HG03196 (cell line): ENCODE measurements at regions not wholly inside any gene's neighbourhood (a gene's known extent, or its start where the extent isn't known, plus 50 kb on each side); places are given as distances from the start of the nearest gene placed in this dataset.

Source experiments
- ATAC-seq: cut with Tn5 transposase; IDR thresholded peaks from one replicate; pipeline ENCODE4 v1.9.1; 2021; ENCODE audit not compliant: unreplicated experiment

- no peak for ATAC-seq
Measured at GRCh38 chr11:122355968-122356367, 240.0 kb upstream of the BLID start.

GRCh38 chr11:122354025-122354697 is 238.1 kb upstream of the BLID start:
- ATAC-seq = no peak

- no peak for ATAC-seq
Measured at GRCh38 chr11:122353561-122353960, 237.5 kb upstream of the BLID start.

GRCh38 chr11:122348659-122349409 is 232.8 kb upstream of the BLID start:
- ATAC-seq = no peak

- no peak for ATAC-seq
Measured at GRCh38 chr11:122346006-122346405, 230.0 kb upstream of the BLID start.

- ATAC-seq = no peak
Measured at GRCh38 chr11:122345586-122345985, 229.6 kb upstream of the BLID start.

GRCh38 chr11:122344215-122344614 is 228.2 kb upstream of the BLID start:
- ATAC-seq = no peak

DNA sequence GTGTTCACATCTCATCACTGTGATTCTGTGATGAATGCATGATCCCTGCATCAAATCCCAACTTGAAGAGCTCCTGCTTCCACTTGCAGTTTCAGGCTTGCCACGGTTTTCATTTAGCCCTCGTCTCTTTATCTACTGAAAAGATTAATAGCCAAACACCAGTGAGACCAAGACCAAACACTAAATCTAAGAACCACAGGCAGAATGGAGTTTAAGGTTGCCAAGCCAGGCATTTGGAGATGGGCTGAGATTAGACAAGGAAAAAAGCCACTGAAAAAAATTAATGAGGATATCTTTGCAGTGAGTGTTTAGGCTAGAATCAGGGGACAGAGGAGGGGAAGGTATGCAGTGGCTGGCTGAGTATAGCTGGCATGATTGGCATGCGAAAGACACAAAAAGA is 227.2 kb upstream of the BLID start:
- no peak for ATAC-seq

DNA sequence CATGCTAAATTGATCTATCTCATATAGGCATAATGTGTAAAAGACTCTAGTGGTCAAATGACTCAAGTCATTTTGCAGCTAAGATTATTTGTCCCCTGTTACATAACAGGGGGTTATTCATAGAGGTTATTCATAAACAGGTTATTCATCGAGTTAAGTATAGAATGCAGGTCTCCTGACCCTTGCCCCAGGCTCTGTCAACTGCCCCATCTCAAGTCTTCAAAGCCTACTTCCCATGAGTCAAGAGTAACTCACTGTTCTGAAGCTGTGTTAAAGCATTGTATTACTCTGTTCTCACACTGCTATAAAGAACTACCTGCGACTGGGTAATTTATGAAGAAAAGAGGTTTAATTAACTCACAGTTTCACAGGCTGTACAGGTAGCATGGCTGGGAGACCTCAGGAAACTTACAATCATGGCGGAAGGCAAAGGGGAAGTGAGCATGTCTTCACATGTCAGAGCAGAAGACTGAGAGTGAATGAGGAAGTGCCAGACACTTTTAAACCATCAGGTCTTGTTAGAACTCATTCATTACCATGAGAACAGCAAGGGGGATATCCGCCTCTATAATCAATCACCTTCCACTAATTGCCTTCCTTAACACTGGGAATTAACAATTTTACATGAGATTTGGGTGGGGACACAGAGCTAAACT is 226.2 kb upstream of the BLID start:
- ATAC-seq = no peak

GRCh38 chr11:122341477-122341876 is 225.5 kb upstream of the BLID start:
- no peak for ATAC-seq

- no peak for ATAC-seq
Measured at GRCh38 chr11:122340607-122341290, 224.7 kb upstream of the BLID start.

GRCh38 chr11:122339436-122340060 is 223.5 kb upstream of the BLID start:
- no peak for ATAC-seq

DNA sequence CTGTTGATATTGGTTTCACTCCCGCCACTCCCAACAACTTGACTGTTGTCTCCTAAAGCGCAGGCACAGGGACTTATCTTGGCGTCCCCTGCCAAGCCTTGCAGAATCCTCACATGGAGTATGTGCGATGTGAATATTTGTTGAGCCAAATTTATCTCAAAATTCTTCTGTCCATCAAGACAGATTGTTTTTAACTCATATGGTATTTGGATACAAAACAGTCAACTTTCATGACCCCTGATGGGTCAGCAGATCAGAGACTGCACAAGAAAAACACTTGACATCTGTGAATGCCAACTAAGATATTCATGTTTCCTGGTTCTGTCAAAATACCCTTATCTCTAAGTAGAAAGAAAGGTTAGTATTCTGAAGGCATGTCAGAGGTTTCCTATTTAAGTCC is 221.7 kb upstream of the BLID start:
- ATAC-seq = no peak

GRCh38 chr11:122337241-122337640 is 221.2 kb upstream of the BLID start:
- no peak for ATAC-seq

DNA sequence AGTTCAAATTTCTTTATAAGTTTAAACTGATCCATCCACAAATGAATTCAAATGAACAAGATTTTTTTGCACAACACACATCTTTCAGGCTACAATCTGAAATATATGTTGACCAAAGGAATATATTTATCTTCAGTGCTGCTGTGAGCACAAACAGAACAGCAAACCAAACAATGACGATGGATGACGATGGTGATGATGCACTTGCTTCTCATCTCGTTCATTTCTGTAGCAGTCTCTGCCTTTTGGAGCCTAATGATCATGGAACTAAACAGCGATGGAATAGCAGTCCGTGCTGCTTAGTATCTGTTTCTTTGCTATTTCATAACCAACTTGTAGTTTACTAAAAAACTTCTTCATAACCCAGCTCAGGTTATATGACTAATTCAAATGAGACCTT is 220.7 kb upstream of the BLID start:
- ATAC-seq = no peak

DNA sequence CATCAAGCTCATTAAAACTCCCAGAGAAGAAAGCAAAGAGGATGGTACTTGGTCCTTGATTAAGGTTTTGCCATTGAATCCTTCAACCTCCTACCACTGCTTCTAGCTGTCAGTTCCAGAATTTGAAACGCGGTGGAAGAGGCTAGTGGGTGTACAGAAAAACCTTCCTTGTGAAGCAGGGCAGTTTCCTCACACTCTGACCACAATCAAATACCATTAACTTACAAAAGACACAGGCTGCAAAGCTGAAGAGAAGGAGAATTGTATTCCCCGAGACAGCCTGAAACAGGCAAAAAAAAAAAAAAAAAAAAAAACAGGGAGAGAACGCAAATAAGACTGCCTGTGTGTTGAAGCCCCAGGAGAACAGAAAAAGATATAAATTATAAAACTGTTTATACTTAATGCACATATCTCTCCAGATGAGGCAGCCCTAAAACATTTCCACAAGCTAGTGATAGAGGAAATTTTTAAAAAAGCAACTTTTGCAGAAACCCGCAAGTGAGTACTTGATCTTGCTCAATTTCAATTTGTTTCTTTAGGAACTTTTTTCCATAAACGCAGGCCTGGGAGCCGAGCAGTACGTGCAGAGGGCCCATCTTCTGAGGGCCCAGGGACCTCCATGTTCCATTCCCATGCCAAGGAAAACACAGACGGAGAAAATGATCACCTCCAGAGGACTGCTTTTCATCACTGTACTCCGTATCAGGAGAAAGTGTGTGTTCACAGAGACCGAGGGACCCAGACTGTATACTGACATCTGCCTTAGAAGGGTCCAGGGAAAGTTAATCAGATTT is 218.7 kb upstream of the BLID start:
- no peak for ATAC-seq

- ATAC-seq = no peak
Measured at GRCh38 chr11:122333467-122333866, 217.5 kb upstream of the BLID start.

DNA sequence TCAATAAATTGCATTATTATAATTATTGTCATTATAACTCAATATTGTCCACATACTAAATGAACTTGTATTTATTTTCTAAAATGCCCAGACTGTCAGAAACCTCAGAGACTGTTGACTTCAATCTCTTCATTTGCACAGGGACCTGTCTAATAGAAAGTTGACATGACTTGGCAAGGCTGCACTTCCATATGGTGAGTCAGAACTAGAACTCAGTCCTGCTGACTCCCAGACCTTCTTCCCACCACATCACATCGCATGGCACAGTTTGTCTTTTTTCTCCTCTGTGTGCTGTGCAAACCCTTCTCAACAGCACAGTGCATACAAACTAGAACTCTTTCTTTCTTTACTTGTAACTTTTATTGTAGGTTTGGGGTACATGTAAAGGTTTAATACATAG is 215.1 kb upstream of the BLID start:
- ATAC-seq = no peak

DNA sequence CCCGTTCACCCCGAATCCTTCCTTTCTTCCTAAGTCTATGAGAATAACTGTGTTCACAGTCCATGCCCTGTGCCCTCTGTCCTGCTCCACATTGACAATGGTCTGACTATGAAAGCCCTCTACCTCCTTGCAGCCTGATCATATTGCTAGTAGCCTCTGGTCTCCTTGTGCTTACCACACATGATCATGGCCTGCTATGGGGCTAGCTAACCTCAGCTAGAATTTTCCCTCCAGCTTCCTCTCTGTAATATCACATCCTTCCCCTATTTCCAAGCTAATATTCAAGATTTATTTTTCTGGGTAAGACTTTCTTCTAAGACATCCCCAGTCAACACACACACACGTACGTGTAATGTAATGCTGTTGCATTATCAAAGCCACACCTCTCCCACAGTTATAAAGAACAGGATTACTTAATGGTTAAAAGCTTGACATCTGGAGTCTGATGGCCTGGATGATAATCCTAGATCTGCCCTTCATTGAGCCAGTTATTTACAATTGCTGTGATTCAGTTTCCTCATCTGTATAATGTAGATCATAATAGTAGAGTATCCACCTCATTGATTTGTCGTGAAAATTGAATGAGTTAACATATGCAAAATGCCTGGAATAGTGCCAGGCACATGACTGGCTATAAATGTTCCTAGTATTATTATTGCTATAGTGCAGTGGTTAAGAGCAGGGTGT is 214.4 kb upstream of the BLID start:
- ATAC-seq = no peak

DNA sequence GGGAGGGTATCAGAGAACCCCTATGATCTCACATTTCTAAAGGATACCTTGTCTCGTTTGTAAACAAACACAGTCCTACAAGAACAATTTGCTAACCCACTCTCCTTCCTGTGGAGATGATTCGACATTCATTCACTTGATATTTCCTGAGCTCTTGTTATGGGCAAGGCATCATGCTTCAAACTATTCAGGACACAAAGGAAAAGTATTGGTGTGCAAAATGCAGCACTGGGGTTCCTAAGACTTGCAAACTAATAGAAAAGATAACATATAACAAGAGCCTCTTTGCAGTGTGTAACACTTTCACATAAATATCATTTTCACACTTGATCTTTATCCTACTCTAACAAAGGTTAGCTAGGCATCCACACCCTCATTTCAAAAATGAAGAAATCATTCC is 211.5 kb upstream of the BLID start:
- no peak for ATAC-seq
